CD4-positive, alpha-beta T cell treated with Interleukin-2 at 100 ng/mL for 4 hours (primary cell): ENCODE measurements at regions not wholly inside any gene's neighbourhood (a gene's known extent, or its start where the extent isn't known, plus 50 kb on each side); places are given as distances from the start of the nearest gene placed in this dataset.

Source experiments
- DNase-seq: peaks from one replicate; pipeline ENCODE4 v3.0.0-alpha.2; 2020; ENCODE audit warnings: low spot score

- no peak for DNase-seq
Measured at GRCh38 chr15:47376190-47376589, 341.1 kb upstream of the SEMA6D start.

GRCh38 chr15:47377465-47377864 lies 339.8 kb upstream of the SEMA6D start:
- DNase-seq: no peak

- no peak for DNase-seq
Measured at GRCh38 chr15:47378527-47378926, 338.8 kb upstream of the SEMA6D start.

GRCh38 chr15:47383102-47383501 lies 334.2 kb upstream of the SEMA6D start:
- DNase-seq: no peak

- no peak for DNase-seq
Measured at GRCh38 chr15:47383801-47384200, 333.5 kb upstream of the SEMA6D start.

- no peak for DNase-seq
Measured at GRCh38 chr15:47384341-47384740, 333.0 kb upstream of the SEMA6D start.

- no peak for DNase-seq
Measured at GRCh38 chr15:47384776-47385175, 332.5 kb upstream of the SEMA6D start.

- DNase-seq: no peak
Measured at GRCh38 chr15:47386459-47386858, 330.8 kb upstream of the SEMA6D start.

GRCh38 chr15:47388299-47388698 lies 329.0 kb upstream of the SEMA6D start:
- no peak for DNase-seq

GRCh38 chr15:47390208-47390765 lies 327.0 kb upstream of the SEMA6D start:
- DNase-seq: no peak

- no peak for DNase-seq
Measured at GRCh38 chr15:47394286-47394809, 323.0 kb upstream of the SEMA6D start.

GRCh38 chr15:47395076-47395475 lies 322.2 kb upstream of the SEMA6D start:
- DNase-seq: no peak

- DNase-seq: no peak
Measured at GRCh38 chr15:47397655-47398054, 319.6 kb upstream of the SEMA6D start.

- DNase-seq: no peak
Measured at GRCh38 chr15:47398132-47398531, 319.2 kb upstream of the SEMA6D start.

GRCh38 chr15:47398594-47398993 lies 318.7 kb upstream of the SEMA6D start:
- no peak for DNase-seq

- DNase-seq: no peak
Measured at GRCh38 chr15:47399100-47399499, 318.2 kb upstream of the SEMA6D start.

- no peak for DNase-seq
Measured at GRCh38 chr15:47400603-47401002, 316.7 kb upstream of the SEMA6D start.

GRCh38 chr15:47401427-47401826 lies 315.9 kb upstream of the SEMA6D start:
- DNase-seq: no peak

- no peak for DNase-seq
Measured at GRCh38 chr15:47402829-47403228, 314.5 kb upstream of the SEMA6D start.

- DNase-seq: no peak
Measured at GRCh38 chr15:47404877-47405276, 312.4 kb upstream of the SEMA6D start.

GRCh38 chr15:47405365-47406162 lies 311.7 kb upstream of the SEMA6D start:
- no peak for DNase-seq

- DNase-seq: no peak
Measured at GRCh38 chr15:47407692-47408091, 309.6 kb upstream of the SEMA6D start.

GRCh38 chr15:47409038-47409437 lies 308.3 kb upstream of the SEMA6D start:
- no peak for DNase-seq

- DNase-seq: no peak
Measured at GRCh38 chr15:47409600-47409999, 307.7 kb upstream of the SEMA6D start.
